Activated CD4-positive, alpha-beta T cell treated with anti-CD3 and anti-CD28 coated beads, Interleukin-10, Interleukin-2, amounts not matched to agents 100 ng/mL and 50 ng/mL, durations not matched to agents 16 hours and 8 hours (primary cell): ENCODE measurements at regions not wholly inside any gene's neighbourhood (a gene's known extent, or its start where the extent isn't known, plus 50 kb on each side); places are given as distances from the start of the nearest gene placed in this dataset.
"Not testable (repeated sequence)": the region's sequence is repeated elsewhere in the genome, so short reads cannot be mapped to it uniquely, and the experiment has no call there.

Experiments
- DNase-seq: peaks from one replicate; pipeline ENCODE4 v3.0.0-alpha.2; 2020

DNA sequence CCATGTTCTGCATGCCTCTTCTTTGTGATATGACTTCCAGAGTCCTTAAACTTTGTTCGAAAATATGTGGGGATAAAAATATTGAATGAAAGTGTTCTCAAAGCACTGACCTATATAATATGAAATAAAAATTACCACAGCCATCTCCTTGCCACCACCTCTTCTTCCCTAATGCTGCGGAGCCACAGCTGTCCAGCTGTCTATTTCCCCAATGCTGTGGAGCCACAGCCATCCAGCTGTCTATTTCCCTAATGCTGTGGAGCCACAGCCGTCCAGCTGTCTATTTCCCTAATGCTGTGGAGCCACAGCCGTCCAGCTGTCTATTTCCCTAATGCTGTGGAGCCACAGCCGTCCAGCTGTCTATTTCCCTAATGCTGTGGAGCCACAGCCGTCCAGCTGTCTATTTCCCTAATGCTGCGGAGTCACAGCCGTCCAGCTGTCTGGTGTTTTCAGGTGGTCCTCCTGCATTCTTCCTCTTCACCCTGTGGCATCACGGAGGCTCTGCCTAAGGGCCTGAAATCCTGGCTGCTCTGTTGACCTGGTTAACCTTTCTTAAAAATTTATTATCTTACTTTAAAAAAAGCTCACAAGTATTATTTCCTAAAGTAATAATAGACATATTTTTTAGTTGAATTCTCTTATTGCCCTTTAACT lies 266.1 kb upstream of the MEX3C start:
- DNase-seq: no peak

DNA sequence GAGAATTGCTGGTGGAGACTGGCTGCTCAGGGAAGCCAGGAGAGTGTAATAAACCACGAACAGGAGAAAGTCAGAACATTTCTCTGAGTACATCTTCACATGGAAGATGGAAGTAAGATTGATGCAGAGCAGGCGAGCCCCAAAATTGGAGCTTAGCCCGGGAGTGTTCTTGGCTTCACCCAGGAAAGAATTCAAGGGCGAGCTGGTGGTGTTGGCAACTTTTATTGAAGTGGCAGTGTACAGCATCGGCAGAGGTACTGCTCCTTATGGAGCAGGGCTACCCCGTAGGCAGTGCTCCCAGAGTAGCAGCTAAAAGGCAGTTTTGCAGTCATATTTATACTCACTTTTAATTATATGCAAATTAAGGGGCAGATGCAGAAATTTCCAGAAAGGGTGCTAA lies 281.4 kb upstream of the MEX3C start:
- DNase-seq: no peak

DNA sequence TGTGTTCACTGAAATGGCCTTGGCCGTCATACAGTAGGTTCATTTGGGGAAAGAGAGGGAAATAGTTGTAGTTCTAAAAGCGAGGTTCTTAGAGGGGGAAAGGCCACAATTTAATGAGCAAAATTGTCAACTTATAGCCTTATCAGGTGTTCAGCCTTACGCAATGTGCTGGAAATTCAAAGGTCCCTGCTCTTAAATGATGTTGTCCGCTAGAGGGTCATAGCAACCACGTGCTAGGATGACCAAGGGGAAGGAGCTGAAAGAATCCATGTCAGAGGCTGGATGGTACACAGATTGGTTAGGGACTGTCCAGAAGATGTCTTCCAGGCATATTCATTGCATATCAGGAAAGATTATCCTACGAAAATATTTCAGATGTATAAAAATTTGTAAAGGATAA lies 282.3 kb upstream of the MEX3C start:
- DNase-seq: no peak

DNA sequence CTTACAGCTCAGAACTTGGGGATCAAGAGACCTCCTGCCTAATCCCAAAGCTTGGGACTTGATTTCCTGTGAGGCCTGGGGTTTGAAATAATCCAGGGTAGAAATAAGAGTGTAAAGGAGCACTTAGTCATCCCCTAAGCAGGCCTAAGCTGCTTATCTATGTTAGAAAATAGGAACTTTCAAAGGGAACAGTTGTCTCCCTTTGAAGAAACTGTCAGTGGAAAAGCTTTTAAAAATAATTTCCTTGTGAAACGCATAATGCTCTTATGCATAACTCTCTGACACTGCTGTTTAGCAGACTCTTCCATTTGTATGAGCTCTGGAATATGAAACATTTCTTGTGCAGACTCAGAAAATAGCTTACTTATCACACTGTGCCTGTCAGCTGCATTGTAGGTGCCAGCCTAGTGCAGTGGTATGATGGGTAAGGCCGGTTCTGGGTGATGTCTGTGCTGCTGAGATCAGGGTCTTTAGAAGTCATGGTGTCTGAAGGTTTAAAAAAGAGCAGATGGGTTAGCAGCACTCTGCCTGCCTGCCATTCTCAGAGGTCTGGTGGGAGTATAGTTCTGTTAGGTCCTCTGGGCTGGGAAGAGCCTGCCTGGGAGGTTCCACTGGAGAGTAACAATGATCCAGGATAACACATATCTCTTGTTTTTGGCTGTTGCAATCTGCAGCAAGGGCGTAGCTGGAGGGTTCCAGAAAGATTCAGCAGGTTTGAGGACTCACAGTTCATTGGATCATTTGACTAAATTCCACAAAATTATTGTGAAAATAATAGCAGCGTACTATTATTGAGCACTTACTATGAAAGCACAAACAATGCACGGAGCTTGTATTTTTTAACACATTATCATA lies 283.2 kb upstream of the MEX3C start:
- no peak for DNase-seq

DNA sequence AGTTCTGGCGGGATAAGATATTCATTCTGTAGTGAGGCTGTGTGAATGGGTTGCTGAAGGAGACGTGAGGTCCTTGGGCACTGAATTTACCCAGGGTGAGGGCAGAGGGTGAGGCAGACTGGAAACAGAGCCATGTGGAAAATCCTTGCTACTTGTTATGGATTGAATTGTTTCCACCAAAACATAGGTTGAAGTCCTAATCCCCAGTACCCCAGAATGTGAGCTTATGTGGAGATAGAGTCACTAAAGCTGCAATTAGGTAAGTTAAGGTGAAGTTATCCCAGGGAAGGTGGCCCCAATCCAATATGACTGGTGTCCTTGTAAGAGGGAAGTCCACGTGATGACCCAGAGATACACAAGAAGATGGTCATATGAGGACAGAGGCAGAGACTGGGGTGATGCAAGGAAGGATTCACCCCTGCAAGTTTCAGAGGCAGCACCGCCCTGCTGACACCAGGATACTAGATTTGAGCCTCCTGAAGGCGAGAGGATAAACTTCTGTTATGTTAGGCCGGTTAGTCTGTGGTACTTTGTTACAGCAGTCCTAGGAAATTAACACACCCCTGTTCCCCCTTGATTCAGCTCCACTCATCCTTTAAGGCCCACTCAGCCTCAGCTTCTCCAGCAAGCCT lies 289.4 kb upstream of the MEX3C start:
- no peak for DNase-seq

DNA sequence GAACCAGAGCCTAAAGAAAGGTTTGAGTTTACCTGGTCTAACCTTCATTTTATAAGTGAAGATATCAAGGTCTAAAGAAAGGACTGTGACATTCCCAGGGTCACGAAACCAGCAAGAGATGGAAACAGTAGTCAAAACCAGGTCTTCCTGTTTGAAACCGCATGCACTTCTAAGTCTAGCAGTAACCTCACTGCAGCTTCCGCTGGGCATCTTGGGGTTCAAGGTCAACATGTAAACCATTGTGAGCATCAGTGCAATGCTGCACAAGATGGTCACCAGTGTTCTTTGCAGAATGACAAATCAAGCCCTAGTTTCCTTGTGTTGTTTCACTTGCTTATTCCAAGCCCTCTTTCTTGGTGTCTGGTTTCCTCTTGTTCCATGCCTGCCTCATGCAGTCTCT lies 292.9 kb upstream of the MEX3C start:
- DNase-seq: no peak

DNA sequence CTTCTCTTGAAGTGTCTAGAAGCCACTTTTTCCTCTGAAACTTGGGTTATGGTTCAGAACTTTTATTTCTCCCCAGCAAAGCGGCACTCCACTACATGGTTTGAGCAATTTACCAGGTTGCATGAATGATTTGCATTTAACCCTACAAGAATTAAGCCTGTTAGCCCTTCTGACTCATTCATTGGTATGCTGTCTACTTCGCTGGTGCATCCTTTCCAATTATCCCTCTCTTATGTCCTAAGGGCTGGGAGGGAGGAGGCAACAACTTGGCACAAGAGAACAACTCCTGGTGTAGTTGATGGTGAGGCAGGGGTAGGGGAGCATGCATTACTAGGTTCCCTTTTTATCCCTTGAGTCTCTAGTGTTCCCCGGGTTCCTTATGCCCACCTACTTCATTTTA lies 293.4 kb upstream of the MEX3C start:
- no peak for DNase-seq

DNA sequence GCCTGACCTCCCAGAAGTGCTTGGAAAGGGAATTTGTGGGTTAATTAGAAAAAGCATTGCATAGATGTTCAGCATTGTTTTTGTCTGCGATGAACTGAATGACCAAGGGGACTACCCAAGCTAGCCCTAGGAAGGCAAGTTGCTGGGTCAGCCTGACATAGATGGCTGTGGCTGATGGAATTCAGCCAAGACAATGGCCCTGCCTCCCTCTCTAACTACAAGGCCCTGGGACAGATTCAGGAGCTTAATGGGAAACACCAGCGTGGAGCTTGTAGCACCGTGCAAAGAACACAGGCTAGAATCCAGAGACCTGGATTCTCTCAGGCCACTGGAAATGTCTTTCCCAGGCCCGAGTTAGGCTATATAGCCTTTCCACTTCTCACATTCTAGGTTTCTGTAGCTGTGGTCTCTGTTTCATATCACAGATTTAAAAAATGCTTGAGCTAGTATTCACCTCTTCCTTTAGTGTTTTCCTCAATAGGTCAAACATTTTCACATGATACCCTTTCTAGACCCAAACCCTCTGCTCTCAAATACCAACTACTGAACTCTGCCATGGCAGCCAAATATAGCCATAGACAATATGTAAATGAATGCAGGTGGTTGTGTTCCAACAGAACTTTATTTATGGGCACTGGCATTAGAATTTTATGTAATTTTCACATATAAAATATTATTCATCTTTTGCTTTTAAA lies 294.3 kb upstream of the MEX3C start:
- no peak for DNase-seq

DNA sequence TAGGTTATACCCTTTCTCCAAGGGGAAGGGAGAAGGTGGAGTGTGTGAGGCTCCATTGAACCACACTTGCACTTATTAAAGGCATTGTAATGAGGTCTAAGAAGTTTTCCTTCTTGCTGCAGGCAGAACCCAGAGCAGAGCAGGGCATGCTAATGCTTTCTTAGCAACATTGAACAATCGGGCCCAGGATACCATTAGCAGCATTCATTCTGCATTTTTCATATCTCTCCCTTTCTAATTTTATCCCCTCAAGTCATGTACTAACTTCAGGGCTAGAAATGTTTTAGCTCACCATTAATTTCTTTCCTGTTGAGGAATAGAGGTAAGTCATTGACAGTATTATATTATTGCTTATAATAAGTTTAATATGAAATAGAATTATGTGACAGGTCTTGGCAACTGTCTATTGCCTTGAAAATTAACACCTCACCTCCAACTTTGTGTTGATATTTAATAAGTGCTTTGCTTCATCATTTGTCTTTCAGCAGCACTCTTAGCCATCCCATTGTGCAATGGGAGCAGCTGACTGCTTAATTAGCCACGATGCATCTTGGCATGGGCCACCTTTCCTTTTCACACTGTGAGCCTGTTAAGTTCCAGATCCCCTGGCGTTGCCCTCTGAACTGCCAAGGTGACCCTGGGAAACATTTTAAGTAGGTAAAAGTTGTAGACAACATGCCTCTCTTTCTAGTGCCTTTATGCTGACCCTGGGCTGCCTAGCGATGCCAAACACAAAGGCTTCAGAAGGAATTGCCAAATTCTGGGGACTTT lies 300.8 kb upstream of the MEX3C start:
- DNase-seq: no peak

DNA sequence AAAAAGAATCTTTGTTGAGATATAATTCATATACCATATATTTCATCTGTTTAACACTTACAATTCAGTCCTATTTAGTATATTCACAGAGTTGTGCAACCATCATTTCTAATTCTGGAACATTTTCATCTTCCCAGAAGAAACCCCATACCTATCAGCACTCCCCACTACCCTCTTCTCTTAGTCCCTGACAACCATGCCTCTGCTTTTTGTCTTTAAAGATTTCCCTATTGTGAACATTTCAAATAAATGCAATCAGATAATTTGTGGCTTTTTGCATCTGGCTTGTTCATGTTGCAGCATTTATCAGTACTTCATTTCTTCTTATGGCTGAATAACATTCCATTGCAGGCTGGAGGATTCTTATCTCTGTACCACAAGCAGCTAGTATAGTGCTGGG lies 305.9 kb upstream of the MEX3C start:
- no peak for DNase-seq

DNA sequence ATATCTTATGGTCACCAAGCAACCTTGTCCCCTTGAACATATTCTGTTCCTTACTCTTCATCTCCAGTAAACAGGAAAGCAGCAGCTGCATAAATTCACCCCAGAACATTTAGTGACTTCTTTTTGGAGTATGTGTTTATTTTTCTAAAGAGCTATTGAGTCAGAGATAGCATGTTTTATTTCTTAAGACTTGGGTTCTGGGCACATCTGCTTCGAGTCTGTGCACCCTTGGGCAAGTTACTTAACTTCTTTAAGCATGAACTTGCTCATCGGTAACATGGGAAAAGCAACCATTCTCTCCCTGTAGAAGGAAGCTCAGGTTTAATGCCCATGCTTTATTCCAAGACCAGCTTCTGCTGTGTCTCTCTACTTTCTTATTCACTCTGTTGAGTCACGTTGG lies 309.3 kb upstream of the MEX3C start:
- no peak for DNase-seq

DNA sequence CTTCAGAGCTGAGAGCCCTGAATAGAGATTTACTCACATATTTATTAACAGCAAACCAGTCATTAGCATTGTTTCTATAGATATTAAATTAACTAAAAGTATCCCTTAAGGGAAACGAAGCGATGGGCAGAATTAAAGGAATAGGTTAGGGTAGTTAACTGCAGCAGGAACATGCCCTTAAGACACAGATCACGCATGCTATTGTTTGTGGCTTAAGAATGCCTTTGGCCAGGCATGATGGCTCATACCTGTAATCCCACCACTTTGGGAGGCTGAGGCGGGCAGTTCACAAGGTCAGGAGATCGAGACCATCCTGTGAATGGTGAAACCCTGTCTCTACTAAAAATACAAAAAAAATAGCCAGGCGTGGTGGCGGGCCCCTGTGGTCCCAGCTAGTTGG lies 310.9 kb upstream of the MEX3C start:
- DNase-seq: not testable (repeated sequence)

DNA sequence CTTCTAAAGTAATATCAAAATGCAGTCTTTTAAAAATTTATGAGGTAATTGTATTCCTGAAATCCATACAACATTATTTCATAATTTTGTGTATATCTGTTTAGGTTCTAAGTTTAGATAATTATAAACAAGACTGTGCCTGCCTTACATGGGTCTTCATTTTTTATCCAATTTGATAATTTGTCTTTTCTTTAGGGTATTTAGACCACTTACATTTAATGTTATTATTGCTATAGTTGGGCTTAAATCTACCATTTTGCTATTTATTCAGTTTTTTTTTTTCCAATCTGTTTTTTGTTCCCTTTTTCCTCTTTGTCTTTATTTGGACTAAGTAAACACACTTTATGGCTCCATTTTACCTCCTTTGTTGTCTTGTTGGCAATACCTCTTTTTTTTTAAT lies 312.5 kb upstream of the MEX3C start:
- no peak for DNase-seq

DNA sequence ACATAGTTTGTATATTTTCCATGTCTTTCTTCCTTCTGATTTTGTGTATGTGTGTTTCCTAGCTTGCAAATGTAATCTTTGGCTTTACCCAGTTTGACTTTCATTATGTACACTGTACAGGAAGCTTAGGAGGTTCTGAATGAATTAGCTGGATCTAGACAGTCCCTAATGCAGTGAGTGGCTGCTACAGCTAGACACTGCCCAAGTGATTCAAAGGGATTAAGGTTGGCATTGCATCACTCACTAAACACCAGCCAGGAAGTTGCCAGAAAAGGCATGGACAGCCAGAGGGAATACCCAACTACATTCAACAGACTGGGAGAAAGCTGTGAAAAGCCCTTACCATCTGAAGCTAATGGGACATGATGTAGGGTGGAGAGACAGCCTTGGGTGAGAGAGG lies 316.0 kb upstream of the MEX3C start:
- no peak for DNase-seq

DNA sequence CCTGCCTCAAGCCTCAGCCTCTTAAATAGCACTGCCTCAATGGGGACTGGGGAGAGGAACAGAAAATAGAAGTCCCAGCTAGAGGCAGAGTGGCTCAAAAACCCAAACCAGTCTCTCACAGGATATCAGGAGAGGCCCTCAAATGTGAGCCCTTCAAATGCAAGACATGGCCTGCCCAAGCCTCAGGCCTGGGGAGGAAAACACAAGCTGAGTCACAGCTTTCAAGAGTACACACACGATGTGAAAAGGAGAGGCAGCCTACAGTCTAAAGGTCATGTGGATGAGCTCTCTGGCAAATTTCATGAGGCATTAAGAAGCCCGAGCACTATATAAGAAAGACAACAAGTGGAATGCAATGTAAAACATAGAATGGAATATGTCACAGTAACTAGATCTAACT lies 316.6 kb upstream of the MEX3C start:
- no peak for DNase-seq

DNA sequence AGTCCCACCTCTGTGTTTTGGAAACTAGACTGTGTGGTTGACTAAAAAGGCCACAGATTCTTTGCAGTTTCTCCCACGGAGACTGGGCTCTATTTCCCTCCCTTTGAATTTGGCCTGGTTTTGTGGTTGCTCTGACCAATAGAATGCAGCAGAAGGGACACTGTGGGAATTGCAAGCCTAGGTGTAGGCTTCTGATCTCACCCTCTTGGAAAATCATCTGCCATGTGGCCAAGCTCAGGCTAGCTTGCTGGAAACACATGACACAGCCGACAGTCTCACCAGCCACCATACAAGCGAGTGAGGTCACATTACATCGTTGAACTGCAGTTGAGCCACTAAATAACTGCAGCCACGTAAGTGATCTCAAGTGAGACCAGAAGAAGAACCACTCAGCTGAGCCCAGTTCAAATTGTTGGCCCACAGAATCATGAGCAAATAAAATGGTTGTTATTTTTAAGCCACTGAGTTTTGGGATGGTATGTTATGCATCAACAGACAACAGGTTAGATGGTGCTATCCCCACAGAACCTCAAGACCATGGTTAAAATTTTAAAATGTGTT lies 319.1 kb upstream of the MEX3C start:
- no peak for DNase-seq

DNA sequence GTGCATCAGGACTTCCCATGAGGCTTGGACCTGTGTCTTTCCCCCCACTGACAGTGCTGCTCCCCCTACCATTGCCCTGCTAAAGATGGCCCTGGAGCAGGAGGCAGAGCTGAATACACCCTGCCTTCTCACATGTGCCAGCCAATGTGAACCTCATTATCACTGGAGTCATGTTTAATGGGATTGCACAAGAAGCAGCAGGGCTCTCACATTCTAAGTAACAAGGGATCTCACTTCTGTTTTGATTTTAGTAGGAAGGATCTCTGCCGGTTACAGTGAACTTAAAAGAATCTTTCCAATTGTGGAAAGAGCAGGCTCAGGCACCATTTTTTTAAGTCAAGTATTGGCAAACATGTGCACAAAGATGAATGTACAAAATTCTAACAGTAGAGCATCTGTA lies 322.1 kb upstream of the MEX3C start:
- no peak for DNase-seq

DNA sequence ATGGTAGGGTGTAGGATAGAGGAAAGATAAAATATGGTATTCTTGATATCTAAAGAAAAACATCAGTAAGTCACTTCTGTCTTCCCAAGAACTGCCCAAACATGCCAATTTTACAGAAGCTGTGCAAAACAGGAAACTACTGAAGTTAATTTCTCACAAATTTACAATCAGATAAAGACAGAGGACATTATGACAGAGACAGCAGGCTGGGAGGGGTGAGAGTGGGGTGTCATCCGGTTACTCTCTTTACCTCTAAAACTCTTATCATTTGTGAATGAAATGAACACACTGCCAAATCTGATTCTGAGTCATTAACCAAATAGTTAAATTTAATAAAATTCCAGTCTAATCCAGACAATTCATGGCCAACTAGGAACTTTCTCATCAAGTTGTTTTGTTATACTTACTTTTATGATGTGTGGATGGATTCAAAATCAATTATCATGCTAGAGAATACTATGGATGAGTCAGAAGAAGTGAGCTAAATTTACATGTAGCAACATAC lies 323.2 kb upstream of the MEX3C start:
- peak; percentile 4 for DNase-seq

DNA sequence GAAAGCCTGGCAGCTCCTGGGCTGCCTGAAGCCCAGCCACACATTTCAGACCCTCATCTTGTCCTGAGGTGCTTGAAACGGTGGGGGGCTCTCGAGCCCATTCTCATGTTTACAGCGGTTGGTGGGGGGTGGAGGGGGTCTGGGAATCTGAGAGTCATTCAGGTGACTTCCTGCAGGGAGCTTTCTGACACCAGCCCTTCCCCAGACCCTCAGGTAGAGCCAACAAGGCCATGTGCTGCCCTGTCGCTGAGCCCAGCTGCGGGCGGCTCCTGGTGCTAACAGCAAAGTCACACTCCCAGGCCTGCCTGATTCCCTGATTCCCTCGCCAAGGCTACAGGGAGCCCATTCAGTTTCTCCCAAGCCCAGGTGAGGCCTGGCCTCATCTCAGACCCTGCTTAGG lies 324.9 kb upstream of the MEX3C start:
- DNase-seq: no peak

DNA sequence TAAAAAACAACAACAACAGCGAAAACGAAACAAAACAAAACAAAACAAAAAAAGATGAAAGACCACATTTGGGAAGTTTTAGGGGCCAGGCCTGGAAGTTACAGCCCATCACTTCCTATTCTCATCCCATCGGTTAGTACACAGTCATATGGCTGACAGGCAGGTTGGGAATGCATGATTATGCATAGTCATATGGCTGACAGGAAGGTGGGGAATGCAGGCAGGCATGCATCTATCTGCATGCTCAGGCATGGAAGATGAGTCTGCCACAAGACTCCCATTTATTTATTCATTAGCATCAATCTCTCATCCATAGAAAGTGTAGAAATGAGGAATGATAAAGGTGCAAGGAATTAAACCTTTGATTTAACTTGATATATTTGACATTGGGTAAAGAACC lies 325.3 kb upstream of the MEX3C start:
- DNase-seq: no peak

DNA sequence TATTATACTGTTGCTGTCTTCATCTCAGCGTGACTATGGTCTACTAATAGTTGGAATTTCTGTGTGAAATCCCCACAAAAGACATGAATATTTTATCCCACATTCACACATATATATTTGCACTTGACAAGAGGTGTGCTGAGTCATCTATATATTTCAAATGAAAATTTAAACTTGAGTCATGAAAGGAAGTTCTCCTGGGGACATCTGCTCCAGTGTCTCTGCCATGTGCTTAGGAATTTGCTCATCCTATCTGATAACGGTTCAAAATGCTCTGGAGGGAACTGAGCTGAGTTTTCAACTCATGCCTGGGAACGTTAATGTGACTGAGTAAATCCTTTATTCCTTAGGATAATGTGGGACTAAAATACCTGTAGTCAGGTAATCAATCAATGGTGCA lies 326.2 kb upstream of the MEX3C start:
- DNase-seq: no peak
